ENCODE measurements at regions not wholly inside any gene's neighbourhood (a gene's known extent, or its start where the extent isn't known, plus 50 kb on each side); places are given as distances from the start of the nearest gene placed in this dataset.

DNA sequence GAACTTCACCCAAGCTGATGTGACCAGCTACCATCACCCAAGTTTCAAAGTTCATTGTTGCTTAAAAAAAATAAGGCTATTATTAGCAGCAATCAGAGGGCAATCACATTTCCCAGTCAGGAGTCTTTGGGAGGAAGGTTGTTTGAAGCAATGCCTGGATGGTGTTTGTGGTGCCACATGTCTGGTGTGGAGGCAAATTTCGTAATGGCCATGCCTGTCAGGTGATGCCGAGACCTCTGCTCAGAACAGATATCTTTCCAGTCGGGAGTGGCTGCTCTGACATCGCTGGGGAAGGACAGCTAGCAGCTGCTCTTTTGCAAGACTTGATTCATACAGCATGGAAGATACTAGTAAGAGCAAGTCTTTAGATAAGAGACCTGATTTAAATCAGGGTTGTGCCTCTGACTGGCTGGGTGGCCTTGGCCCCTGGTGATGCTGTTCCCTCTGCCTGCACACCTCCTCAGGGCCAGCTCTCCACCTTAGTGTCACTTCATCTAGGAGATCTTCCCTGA is 187.8 kb upstream of the JUN start:
- peak; percentile 91 for DNase-seq (ENCODE audit: low read depth)

DNA sequence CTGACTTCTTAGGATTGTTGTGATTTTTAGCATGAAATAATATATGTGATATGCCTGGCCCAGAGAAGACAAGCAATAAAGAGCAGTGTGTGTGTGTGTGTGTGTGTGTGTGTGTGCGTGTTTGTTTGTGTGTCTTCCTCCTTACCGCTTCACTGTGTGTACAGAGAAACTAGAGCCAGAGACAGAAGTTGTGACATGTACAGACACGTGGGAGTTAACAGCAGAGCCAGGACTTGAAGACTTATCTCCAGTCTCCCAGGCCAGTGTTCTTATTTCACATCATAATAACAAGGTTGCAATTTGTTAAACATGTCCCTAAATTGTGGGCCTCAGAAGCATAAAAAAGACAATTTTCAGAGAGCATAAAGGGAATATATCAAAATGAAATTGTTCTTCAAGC is 192.0 kb upstream of the JUN start:
- DNase-seq (ENCODE audit: low read depth), result peak; percentile 84

DNA sequence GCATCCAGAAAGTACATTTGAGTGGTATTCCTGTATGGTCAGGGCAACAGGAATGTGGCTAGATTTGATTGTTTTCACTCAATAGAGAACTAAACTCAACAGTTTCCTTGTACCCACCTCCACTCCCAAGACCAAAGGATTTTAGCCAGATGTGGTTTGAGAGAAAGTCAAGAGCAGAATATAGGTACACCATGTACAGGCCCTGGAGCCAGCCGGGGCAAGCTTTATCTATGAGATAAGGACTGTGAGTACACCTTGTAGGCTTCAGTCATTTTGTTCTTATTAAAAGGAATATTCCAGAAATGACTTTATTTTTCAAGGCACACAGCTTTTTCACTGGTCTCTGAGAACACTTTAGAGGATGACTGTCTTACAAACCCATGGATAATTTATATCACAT is 192.4 kb upstream of the JUN start:
- no peak for DNase-seq (ENCODE audit: low read depth)

DNA sequence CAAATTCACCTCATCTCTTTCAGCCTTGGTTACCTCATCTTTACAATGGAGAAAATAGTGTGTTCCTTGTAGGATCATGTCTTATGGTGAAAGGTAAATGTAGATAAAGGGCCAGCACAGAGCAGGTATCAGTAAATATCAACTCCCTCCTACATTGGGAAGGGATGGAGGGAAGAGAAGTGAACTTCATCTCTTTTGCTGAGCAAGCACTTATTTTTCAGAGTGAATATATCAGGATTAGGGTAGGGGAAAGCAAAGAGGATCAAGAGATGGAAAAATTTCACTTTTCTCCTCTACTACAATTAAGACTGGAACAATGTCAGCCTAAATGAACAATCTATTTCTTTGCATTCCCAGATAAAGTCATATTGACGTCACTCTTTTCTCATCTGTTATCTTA is 193.8 kb upstream of the JUN start:
- no peak for DNase-seq (ENCODE audit: low read depth)

DNA sequence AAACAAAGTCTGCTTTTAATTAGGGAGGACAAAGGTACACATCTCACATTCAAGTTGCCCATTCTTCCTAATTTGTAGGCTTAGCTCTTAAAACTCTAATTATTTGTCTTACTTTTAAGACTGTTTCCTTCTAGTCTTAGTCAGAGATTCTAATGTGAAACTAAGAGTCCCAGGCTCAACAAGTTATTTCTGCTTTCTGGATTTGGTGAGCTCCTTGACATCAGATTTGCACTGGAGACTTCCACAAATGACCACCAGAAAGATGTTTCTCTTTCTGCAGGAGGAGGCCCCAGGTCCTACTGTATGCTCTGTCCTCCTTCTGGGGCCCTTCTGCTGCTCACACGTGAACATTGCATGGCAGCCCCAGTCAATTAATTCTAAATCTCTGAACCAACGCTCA is 194.2 kb upstream of the JUN start:
- no peak for DNase-seq (ENCODE audit: low read depth)

DNA sequence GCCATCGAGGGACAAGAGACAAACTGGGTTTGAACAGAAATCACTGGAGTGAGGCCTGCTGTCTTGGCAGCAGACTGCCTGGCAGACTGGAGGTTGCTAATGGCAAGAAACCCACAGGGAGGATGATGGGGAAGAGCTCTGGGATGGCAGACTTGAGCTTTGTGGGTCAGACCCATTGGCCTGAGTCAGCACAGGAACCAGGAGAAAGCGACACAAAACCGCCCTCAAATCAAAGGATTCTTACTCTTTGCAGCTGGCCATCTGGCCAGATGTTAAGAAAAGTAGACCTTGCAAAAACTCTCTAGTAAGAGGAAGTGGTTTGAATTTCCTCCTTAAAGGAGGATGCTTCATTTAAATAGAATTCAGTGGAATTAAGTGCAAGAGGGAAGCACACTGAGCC is 195.2 kb upstream of the JUN start:
- DNase-seq (ENCODE audit: low read depth), result no peak

DNA sequence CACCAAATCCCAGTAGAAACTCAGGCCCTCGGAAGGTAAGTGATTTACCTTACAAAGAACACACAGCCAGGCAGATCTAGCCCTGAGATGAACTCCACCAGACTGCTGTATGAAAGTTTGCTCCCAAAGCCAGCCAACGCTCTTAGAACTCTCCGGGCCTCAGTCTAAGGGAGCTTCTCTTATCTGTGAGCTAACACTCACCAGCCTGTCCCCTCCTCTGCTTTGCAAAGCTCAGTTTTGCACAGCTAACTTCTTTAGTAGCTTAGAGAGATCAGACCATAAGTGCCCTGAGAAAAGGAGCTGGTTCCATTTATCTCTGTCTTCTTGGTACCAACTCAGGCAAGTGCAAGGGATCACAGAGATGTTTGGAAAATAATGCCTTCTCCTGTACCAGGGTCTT is 195.8 kb upstream of the JUN start:
- no peak for DNase-seq (ENCODE audit: low read depth)

DNA sequence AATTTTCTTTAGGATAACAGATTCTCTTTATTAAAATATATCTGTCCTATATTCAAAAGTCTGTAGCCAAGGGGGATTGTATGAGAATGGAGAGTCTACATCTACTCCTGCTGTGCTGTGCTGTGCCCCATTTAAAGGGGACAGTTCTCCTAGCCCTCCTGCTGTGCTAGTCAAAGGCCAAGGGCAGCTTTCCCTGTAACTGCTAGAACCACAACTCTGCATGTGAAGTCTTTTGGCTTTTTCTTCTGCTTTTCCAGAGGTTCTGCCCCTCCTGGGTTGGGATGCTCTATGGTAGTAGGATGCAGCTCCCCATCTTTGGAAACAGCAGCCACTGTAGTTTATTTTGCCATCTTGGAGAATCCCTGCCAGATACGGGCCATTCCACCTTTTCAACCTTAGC is 197.5 kb upstream of the JUN start:
- DNase-seq (ENCODE audit: low read depth), result no peak

DNA sequence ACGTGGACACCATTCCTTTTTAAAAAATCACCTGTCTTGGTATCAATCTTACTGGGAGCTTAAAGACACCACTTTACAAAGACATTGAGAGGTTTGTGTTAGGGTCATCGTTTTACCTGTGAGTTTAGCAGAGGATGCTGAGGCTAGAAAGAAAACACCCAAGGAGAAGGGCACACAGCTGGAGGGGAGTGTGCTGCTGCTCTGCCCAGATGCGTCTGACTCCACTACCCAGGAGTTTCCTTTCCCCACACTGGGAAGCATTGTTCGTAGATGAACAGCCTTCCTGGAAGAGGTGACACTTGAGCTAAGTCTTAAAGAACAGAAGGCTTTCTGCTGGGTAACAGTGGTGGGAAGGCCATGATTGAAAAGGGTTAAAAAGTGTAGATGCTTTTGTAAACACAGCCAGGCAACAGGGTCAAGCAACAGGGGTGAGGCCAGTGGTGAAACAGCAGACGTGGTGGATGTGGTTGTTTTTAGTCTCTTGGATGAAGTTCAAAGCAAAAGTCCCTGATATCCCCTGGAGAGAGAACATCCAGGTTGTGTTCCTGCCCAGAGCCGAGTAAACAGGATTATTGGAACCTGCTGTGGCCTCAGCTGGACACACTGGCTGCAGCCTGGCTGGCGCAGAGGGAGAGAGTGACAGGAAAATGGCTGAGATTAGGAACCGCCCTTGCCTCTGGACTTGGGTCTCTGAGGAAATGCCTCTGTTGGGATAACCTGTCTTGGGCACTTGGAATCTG is 198.6 kb upstream of the JUN start:
- DNase-seq (ENCODE audit: low read depth), result peak; percentile 56

DNA sequence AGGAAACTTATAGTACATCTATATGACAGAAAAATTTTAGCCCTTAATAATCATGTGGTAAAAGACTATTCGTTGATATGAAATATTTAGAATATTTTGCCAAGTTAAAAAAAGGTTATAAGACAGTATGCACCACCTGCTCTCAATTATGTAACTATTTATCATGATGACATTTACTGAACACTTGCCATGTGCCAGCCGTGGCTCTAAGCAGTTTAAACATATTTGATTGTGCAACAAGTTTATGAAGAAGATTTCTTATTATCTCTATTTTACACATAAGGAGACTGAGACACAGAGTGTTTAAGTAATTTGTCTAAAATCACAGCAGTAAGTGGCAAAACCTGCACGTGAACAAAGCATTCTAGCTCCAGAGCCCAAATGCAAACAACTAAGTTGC is 199.3 kb upstream of the JUN start:
- DNase-seq (ENCODE audit: low read depth), result no peak

DNA sequence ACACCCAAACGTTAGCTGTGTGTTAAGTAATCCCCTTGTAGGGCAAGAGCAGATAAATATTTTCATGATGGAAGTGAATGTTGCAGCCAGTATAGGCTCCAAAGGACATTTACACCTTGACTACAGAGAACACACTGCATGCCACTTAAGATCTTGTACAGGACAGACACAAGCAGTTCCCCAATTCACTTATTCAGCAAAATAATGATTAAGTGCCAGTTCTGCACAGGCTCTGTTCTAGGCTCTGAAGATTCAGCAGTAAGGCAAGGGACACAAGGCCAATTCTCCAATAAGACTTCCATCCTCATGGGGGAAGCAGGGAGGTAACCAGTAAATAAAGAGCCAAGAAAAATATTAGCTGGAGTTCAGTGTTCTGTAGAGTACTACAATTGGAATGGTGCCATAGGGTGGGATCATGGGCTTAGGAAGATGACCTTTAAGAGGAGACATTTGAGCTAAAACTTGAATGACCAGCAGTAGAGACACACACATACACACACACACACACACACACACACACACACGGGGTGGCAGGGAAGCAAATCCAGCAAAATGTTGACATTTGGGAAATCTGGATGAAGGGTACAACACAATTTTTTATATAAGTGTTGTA is 199.9 kb upstream of the JUN start:
- DNase-seq (ENCODE audit: low read depth), result no peak

DNA sequence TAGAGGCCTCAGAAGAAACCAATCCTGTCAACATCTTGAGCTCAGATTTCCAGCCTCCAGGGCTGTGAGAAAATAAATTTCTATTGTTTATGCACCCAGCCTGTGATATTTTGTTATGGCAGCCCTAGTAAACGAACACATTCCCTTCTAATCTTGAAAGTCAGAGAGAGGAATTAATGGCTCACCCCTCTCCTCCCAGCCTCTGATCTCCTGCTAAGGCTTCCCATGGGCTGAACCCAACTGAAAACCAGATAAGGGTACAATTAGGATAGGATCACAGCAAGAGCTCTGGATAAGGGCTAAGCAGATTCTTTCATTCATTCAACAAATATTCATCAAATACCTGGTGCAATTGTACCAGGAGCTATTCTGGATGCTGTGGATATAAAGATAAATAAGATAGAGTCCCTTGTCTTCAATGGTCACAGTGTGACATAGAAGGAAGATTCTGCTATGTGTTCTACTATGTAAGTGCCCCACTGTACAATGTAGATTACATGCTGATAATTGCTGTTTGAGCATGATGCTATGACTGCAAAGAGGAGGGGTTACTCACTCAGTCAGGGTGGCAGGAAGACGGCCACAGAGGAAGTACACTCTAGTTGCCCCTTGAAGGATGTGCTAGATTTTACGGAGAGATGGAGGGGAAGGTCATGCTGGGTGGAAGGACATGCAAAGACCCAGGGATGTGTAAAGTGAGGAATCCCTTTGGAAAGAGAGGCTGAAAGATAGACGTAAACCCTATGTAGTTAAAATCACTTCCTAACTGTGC is 203.3 kb upstream of the JUN start:
- peak; percentile 72 for DNase-seq (ENCODE audit: low read depth)

DNA sequence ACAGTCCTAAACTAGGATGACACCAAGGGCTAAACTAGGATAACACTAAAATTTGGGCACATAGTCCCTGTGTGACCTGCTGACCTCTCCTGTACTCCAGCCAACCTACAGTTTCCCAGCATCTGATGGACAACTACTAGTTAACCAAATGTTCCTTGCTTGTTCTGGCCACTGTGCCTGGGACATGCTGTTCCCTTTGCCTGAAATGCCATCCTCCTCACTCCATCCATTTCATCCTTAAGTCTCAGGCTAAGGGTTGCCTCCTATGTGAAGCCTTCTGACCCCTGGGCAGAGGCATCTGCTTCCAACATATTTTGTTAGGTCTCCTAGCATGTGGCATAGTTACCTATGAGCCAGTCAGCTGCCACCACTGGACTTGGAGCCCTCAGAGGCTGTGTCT is 204.9 kb upstream of the JUN start:
- no peak for DNase-seq (ENCODE audit: low read depth)

DNA sequence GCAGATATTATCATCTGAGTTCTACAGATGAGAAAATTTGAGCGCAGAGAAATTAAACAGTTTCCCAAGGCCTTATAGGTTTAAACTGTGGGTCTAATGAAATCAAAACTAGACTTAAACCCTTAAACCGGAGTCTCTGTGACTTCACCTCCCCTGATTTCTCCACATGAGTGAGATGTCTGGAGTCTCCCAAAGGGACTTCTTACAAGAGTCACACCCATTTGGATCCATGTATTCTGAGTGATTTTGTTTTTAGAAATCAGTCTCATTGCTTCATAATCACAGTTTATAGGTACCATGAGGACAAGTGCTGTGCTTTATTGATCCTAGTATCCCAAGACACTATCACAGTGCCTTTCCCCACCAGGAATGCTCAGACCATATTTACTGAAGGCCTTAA is 206.0 kb upstream of the JUN start:
- DNase-seq (ENCODE audit: low read depth), result no peak

DNA sequence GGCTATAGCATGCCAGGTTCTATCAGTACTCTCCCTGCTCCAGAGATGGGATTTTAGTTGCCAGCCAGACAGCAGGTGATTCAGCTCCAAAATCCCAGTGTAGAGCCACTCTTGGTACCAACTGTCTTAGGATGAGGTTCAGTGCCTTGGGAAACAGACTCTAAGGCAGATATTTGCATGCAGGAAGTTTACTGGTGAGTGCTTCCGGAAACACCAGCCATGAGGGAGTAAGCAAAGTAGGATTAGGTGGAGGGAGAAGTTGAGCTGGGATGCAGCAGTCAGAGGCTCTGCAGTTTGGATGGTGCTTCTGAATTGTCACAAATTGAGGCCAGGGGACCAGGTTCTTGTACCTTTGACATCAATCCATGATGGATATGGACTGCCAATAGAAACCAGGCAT is 207.5 kb upstream of the JUN start:
- no peak for DNase-seq (ENCODE audit: low read depth)

DNA sequence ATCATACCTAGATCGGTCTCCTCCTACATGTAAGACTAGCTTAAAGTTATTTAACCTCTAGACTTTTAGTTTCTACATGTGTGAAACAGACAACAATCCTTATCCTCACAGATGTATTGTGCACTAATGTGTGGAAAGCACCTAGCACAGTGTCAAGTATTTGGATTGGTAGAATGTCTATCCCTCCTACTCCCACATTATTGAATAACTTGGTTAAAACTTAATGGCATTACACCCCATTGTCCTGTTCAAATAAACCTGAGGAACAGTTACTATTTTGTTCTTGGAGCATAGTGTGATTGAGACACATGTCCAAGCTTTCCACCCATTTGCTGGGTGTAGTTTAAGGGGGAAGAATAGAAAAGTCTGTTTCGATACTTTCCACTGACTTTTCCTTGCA is 208.8 kb upstream of the JUN start:
- no peak for DNase-seq (ENCODE audit: low read depth)

DNA sequence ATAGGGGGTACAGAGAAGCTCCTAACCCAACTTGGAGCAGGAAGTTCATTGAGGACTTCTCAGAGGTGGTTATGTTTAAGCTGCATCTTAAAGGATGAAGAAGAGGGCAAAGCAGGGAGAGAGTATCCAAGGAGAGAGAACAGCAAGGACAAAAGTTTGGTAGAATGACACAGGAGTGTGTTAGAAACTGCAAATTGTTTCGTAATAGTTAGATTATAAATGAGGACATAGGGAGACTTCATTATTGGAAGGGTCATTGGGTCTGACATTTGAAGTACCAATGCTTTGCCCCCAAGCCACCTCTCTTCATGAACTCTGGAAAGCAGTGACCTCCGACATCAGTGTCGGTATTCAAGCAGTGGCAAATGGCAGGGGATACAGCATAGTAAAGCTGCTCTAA is 209.6 kb upstream of the JUN start:
- no peak for DNase-seq (ENCODE audit: low read depth)

DNA sequence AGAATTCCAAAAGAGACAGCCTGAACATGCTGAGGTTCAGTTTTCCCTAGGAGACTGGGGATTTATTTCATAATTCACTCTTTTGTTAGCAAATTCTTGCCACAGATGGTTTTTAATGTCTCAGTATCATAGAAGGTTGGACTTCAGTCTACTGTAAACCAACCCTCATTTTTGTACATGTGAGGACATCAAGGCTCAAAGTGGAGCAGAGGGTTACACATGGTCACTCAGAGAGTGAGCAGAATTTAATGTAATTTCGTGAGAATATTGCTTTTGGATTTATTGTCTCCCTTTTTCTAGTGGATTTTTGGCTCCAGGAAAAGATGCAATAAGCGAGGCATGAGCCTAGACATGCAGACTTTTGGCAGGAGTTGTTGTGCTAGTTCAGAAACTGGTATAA is 210.8 kb upstream of the JUN start:
- no peak for DNase-seq (ENCODE audit: low read depth)

DNA sequence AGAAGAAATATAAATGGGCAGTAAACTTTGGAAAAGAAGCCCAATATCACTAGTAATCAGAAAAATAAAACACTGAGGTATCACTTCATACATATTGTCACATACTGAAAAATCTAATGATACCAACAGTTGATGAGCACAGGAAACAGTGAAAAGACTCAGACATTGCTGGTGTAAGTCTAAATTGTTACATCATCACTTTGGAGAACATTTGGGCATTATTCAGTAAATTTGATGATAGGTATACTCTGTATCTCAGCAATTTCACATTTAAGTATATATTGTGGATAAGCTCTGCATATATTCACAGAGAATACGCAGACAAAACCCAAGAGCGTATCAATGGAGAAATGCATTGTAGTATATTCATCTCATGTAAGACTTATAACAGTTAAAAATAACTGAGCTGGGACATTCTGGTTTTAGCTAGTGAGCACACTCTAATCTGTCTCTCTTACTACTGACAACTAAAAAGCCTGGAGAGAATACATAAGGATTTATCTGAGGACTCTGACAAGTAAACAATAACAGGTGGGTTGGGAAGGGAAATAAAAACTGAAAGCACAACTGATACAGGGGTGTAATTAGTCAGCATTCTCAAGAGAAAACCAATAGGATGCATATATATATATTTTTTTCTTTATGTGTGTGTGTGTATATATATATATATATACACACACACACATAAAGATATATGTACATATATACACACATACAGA is 212.7 kb upstream of the JUN start:
- DNase-seq (ENCODE audit: low read depth), result no peak

DNA sequence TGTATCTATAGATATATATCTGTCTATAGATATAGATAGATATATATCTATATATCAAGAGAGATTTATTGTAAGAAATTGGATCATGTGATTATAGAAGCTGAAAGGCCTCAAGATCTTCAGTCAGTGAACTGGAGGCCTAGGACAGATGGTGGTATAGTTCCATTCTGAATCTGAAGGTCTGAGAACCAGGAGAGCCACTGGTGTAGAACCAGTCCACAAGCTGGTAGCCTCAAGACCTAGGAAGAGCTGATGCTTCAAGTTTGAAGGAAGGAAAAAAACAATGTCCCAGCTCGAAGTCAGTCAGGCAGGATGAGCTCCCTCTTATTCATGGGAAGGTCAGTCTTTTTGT is 213.2 kb upstream of the JUN start:
- no peak for DNase-seq (ENCODE audit: low read depth)

DNA sequence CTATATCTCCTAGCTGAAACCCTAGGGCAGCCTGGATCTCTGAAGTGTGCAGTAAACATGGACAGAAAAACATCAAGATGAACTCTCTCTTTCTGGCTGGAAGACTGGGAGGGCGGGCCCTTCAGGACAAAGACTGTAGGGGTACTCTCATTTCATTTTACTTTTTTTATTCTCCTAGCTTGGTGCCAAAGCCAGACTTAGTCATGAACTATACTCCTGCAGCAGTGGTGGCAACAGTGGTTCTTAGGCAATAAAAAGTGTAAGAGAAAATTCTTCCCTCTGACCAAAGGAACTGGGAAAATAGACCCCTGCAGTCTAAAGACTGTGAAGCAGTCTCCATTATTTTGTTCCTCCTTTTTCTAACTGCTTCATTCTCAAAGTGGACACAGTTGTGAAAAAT is 213.8 kb upstream of the JUN start:
- DNase-seq (ENCODE audit: low read depth), result no peak

DNA sequence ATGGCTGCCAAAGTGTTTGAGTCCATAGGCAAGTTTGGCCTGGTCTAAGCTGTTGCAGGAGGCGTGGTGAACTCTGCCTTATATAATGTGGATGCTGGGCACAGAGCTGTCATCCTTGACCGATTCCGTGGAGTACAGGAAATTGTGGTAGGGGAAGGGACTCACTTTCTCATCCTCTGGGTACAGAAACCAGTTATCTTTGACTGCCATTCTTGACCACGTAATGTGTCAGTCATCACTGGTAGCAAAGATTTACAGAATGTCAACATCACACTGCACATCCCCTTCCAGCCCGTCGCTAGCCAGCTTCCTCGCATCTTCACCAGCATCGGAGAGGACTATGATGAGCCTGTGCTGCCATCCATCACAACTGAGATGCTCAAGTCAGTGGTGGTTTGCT is 215.8 kb upstream of the JUN start:
- DNase-seq (ENCODE audit: low read depth), result no peak

DNA sequence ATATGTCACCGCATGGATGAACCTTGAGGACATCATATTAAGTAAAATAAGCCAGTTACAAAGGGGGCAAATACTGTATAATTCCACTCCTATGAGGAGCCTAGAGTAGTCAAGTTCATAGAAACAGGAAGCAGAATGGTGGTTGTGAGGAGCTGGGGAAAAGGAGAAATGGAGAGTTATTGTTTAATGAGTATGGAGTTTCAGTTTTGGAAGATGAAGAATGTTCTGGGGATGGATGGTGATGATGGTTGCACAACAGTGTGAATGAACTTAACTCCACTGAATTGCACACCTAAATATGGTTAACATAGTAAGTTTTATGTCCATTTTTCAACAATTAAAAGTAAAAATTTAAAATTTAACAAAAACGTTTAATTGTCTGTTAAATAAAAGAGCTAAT is 220.9 kb upstream of the JUN start:
- no peak for DNase-seq (ENCODE audit: low read depth)

Data from amniotic epithelial cell (primary cell).